ENCODE measurements at regions not wholly inside any gene's neighbourhood (a gene's known extent, or its start where the extent isn't known, plus 50 kb on each side); places are given as distances from the start of the nearest gene placed in this dataset.

- TF ChIP-seq EP300 (IDR thresholded peaks at IDR 0.05) = no peak
- no peak for TF ChIP-seq CTCF (IDR thresholded peaks at IDR 0.05)
- TF ChIP-seq POLR2A (IDR thresholded peaks at IDR 0.05) = no peak
Measured at GRCh38 chr11:45412051-45412471, 125.9 kb upstream of the SYT13 start.

Measured in gastroesophageal sphincter (tissue), 3 donors.